GM12872 (cell line): ENCODE measurements at regions not wholly inside any gene's neighbourhood (a gene's known extent, or its start where the extent isn't known, plus 50 kb on each side); places are given as distances from the start of the nearest gene placed in this dataset.

ENCODE experiments used
- TF ChIP-seq, protein P1 (sequence below): IDR thresholded peaks from 3 replicates; pipeline ENCODE4 v1.5.1; 2011; ENCODE audit warnings: low read depth, mild to moderate bottlenecking, low read length, moderate library complexity; ENCODE audit not compliant: insufficient read depth

DNA sequence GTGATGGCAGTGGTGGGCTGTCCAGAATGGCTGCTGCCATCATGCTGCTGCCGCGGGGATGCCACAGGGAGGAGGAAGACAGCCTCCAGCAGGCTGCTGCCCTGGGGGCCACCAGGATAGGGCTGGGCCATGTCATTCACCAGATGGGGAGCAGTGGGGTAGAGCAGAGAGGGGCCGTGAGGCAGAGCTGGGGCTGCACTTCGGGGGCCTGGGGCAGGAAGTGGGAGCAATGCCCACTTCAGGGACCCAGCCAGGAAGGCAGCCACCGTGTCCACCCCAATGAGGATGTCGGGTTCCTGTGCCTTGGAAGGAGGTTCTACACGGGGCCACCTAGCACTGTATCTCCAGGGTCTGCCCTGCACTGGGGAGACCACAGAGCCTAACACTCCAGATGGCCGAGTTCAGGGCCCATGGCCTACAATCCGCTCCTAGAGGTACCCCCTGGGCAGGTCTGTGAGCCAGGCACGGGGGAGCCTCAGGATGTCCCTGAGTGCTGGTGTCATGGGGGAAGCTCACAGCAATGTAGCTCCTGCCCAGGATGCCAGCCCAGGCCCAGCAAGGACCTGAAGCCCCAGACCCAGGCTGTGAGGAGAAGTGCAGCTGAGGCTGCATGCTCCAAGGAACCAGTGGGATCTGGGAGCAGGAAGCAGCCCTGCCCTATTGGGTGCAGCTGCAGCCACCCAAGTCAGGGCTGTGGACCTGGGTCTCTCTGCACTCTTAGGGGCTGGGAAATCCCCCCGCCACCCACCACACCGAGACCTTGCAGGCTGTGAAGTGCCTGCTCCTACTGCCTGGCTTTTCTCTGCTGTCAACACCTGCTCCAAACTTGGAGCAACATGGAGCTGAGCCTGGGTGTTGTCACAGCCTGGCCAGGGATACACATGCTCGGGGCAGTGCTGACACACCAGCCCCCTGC lies 140.3 kb downstream of the PDHA2 start:
- TF ChIP-seq, protein P1, sequence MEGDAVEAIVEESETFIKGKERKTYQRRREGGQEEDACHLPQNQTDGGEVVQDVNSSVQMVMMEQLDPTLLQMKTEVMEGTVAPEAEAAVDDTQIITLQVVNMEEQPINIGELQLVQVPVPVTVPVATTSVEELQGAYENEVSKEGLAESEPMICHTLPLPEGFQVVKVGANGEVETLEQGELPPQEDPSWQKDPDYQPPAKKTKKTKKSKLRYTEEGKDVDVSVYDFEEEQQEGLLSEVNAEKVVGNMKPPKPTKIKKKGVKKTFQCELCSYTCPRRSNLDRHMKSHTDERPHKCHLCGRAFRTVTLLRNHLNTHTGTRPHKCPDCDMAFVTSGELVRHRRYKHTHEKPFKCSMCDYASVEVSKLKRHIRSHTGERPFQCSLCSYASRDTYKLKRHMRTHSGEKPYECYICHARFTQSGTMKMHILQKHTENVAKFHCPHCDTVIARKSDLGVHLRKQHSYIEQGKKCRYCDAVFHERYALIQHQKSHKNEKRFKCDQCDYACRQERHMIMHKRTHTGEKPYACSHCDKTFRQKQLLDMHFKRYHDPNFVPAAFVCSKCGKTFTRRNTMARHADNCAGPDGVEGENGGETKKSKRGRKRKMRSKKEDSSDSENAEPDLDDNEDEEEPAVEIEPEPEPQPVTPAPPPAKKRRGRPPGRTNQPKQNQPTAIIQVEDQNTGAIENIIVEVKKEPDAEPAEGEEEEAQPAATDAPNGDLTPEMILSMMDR, result no peak

DNA sequence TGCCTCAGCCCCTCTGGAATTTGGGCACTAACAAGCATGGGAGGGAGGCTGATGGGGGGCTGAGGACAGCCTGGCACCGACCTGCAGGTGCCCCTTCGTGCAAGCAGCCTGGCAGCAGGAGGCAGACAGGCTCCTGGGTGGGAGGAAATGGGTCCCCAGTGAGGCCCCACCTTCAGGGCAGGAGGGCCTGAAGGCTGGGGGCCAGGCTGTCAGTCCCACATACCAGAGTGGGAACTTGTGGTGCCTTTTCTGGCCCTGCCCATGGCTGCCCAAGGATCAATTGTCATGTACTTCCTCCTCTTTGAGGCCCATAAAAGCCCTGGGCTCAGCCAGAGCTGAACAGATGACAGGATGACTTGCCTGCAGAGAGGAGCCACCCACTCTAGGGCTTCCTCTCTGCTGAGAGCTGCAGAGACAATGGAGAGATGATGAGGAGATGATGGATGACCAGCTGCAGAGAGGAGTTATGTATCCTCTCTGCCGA lies 141.0 kb downstream of the PDHA2 start:
- TF ChIP-seq, protein P1, result no peak

DNA sequence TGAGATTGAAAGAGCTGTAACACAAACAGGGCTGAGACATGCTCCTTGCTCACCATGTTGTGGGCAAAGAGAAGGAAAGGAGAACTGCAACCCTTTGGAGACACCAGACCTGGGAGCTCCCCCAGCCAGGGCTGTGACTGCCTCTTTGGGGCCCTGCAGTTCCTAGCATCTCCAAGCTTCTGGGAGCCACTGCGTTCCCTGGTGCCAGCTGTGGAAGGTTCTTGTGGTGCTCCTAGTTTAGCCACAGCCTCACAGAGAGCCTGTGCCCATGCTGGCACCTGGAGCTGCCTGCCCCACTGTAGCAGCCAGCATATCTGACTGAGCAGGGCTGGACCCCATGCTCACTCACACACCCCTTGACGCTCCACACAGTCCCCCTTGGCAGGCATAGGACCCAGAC lies 141.7 kb downstream of the PDHA2 start:
- TF ChIP-seq, protein P1, result no peak

DNA sequence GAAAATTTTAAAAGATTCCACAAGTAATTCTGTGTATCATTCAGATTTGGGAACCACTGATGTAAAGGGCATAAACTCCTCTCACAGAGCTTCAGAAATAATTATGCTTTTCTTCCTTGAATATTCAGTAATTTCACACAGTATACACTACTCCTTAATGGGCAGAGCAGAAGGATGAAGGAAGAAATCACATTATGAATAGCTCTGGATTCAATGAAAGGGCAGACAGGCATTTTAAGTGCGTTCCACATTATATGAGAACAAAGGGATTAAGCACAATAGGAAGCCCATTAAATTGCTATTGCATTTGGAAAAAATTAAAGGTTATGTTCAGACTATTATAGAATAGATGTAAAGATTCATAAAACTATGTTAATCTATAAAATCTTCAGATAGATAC lies 142.6 kb downstream of the PDHA2 start:
- TF ChIP-seq, protein P1, result no peak

DNA sequence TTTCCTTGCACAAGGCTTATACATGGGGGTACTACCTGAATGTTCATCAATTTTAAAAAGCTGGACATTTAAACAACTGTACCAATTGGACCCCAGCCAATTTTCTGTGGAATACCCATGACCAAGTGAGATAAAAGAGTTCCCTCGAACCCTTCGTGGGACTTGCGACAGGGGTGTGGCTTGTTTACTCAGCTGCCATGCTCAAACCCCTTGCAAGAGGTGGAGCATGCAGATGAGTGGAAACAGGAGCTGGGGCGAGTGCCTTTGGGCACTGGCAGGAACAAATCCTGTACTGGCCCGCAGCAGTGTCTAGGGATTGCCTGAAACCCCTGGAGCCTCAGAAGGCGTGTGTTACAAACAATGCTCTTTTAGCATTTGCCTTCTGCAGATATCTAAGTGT lies 144.2 kb downstream of the PDHA2 start:
- TF ChIP-seq, protein P1, result no peak

DNA sequence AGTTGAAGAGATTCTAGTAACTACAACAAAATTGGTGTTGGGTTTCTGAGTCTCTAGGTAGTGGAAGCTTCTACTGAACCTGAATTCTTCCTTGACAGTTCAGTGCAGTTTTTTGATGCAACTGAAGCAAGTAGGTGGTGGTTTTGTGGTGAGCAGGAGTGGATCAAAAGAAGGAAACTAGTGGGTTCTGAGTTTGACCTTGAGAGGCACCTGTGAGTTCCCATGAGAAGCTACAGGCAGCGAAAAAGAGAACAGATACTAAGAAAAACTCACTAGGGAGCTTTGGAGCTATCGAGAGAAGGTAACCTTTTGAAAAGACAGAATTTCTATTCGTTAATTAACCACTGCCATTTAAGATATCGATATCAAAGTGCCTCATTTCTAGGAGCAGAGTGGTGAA lies 145.2 kb downstream of the PDHA2 start:
- TF ChIP-seq, protein P1, result no peak

DNA sequence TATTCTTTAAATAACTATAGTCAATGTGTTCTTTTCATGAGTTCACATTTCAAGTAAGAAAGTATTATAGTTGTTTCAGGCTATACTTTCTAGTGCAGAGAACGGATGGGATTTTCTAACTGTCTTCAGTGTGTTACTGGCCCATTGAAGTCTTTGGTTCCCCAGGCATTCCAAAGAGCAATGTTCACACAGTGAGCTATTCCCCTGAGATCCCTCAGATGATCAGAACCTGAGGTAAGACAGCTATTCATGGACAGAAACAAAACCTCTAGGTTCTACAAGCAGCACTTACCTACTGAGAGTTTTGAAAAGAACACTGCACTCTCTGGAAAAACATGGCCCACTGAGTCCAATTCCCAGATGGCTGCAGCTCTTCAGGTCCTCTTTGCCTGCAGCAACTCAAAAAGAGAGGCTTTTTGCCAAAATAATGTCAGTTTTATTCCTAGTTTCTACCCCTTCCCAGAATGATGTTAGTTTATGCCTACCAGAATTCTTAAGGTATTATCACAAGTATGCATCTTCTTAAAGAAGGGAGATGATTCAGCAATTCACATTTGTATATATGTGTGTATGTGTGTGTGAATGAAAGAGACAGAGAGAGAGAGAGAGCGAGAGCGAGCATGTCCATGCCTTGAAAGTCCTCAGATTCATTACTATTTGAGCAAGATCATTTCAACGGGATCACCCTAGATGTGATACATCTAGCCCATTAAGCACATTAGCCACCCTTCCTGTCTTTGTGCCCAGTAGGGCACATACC lies 146.1 kb downstream of the PDHA2 start:
- TF ChIP-seq, protein P1, result no peak
